ENCODE measurements at regions not wholly inside any gene's neighbourhood (a gene's known extent, or its start where the extent isn't known, plus 50 kb on each side); places are given as distances from the start of the nearest gene placed in this dataset.

DNA sequence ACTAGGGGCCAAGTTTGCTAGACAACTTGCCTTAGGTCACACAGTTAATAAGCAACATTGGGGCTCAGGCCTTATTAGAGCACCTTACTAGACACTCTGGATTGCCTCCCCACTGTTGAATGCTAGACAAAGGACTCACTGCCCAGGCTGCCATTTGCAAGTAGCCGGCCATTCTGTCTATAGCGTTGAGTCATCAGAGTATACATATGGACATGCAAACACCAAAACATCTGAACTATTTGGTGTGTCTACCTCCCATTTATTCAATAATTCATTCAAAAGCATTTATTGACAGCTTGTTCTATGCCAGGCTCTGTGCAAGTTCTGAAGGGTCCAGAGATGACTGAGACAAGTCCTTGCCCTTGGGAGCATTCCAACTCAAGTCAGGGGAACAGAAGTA is 181.4 kb upstream of the DPT start:
- no peaks in the 10 kb centered on the region for H3K9me3 Mint-ChIP-seq (ENCODE audit: unreplicated experiment)
- H3K4me3 Mint-ChIP-seq (ENCODE audit: unreplicated experiment), result no peak overlapping the region
- no peaks in the 10 kb centered on the region for H3K36me3 Mint-ChIP-seq (ENCODE audit: low read depth, unreplicated experiment)
- H3K27ac Mint-ChIP-seq (ENCODE audit: unreplicated experiment), result no peak overlapping the region
- H3K27me3 Mint-ChIP-seq (ENCODE audit: unreplicated experiment), result no peaks in the 10 kb centered on the region
- peaks cover 6% of the 10 kb centered on the region for H3K4me1 Mint-ChIP-seq (ENCODE audit: unreplicated experiment)
- TF ChIP-seq, protein P1, sequence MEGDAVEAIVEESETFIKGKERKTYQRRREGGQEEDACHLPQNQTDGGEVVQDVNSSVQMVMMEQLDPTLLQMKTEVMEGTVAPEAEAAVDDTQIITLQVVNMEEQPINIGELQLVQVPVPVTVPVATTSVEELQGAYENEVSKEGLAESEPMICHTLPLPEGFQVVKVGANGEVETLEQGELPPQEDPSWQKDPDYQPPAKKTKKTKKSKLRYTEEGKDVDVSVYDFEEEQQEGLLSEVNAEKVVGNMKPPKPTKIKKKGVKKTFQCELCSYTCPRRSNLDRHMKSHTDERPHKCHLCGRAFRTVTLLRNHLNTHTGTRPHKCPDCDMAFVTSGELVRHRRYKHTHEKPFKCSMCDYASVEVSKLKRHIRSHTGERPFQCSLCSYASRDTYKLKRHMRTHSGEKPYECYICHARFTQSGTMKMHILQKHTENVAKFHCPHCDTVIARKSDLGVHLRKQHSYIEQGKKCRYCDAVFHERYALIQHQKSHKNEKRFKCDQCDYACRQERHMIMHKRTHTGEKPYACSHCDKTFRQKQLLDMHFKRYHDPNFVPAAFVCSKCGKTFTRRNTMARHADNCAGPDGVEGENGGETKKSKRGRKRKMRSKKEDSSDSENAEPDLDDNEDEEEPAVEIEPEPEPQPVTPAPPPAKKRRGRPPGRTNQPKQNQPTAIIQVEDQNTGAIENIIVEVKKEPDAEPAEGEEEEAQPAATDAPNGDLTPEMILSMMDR (IDR thresholded peaks at IDR 0.05; ENCODE audit: unreplicated experiment), result no peak
- DNase-seq (ENCODE audit: low spot score), result no peak

DNA sequence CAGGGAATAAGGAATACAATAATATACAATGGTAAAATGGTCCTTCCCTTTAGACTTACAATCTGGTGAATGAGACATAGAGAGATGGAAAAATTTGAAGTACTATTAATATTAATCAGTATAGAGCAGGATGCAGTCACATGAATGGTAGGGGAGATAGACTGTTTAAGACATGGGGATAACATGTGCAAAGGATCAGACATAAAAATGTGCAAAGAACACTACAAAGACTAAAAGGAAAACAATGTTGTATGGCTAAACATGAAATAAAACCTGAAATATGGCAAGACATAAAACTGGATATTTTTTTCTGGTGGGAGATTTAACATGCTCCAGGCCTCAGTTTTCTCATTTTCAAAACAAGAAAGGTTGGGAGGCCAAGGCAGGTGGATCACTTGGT is 182.4 kb upstream of the DPT start:
- peaks cover 6% of the 10 kb centered on the region for H3K4me1 Mint-ChIP-seq (ENCODE audit: unreplicated experiment)
- TF ChIP-seq, protein P1 (IDR thresholded peaks at IDR 0.05; ENCODE audit: unreplicated experiment), result no peak
- no peaks in the 10 kb centered on the region for H3K9me3 Mint-ChIP-seq (ENCODE audit: unreplicated experiment)
- H3K27ac Mint-ChIP-seq (ENCODE audit: unreplicated experiment), result no peak overlapping the region
- no peak for DNase-seq (ENCODE audit: low spot score)
- no peak overlapping the region for H3K4me3 Mint-ChIP-seq (ENCODE audit: unreplicated experiment)
- H3K36me3 Mint-ChIP-seq (ENCODE audit: low read depth, unreplicated experiment), result no peaks in the 10 kb centered on the region
- H3K27me3 Mint-ChIP-seq (ENCODE audit: unreplicated experiment), result peaks cover 1% of the 10 kb centered on the region

DNA sequence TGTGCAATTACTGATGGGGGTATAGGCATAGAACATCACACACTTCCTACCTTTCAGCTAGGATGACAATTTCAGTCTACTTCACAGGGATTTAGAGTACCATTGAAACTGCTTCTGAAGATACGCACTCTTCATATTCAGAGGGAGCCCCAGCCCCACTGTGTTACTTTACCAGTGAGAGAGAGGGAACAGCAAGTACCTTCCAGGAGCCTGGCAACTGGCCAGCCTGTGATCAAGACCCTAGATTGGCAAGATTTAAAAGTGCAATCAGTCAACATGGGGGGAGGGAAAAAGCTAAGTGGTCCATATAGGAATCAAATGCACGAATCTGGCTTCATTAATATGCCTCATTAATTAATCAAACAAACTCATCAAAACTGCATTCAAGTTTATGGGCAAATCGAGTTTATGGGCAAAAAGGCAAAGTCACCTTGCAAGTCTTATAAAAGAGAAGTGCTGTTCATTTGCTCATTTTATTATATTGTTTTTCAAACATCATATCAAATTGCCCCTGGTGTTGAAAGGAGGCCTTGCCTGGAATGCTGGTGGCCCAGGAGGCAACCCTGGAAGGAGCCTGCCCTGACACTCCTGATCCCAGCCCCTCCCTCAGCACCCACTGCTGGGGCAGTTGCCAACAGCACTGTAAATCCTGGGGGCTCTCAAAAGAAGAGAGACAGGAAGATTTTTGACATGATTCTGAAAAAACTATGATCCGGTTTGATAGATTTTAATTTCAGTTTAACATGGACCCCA is 184.9 kb upstream of the DPT start:
- DNase-seq (ENCODE audit: low spot score), result no peak
- Mint-ChIP-seq H3K4me3 (ENCODE audit: unreplicated experiment) (no peak overlapping the region), H3K36me3 (ENCODE audit: low read depth, unreplicated experiment) (no peaks in the 10 kb centered on the region), H3K27ac (ENCODE audit: unreplicated experiment) (no peak overlapping the region), H3K9me3 (ENCODE audit: unreplicated experiment) (no peaks in the 10 kb centered on the region), H3K4me1 (ENCODE audit: unreplicated experiment) (peaks cover 10% of the 10 kb centered on the region), H3K27me3 (ENCODE audit: unreplicated experiment) (peaks cover 1% of the 10 kb centered on the region)
- TF ChIP-seq, protein P1 (IDR thresholded peaks at IDR 0.05; ENCODE audit: unreplicated experiment), result no peak

DNA sequence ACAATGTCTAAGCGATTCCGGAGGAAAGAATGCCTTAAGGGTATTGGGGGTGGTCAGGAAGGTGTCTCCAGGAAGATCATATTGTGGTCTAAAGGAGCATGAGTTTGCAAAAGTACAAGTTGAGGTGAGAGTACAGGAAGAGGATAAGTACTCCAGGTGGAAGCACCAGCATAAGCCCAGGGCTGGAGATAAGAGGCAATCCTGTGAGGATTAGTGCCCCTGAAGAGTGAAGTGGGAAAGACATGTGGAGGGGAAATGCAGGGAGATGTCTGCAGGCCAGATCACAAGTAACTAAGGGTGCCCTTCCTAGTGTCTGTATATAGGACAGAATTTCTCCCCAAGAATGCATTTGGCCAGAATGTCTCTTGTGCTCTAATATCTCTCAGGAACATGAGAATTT is 188.3 kb upstream of the DPT start:
- Mint-ChIP-seq H3K4me1 (ENCODE audit: unreplicated experiment) (peaks cover 14% of the 10 kb centered on the region), H3K27me3 (ENCODE audit: unreplicated experiment) (peaks cover 1% of the 10 kb centered on the region), H3K27ac (ENCODE audit: unreplicated experiment) (no peak overlapping the region), H3K4me3 (ENCODE audit: unreplicated experiment) (no peak overlapping the region), H3K9me3 (ENCODE audit: unreplicated experiment) (no peaks in the 10 kb centered on the region), H3K36me3 (ENCODE audit: low read depth, unreplicated experiment) (no peaks in the 10 kb centered on the region)
- no peak for DNase-seq (ENCODE audit: low spot score)
- TF ChIP-seq, protein P1 (IDR thresholded peaks at IDR 0.05; ENCODE audit: unreplicated experiment), result no peak

DNA sequence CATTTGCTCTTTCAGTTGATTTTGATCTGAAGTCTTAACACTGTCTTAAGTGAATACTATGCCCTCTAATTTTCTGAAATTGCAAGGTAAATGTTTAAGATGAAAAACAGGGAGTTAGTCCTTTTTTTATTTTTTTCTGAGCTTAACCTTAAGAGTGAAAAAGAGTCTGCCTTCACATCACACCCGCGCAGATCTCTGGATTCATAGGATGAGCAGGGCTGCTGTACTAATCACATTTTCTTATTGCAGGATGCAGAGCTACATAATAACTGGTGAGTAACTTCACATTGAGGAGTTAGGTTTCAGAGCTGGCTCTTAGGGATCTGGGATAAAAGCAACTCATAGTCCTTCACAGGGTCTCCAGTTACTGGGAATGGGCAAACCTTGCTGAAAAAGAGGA is 188.7 kb upstream of the ATP1B1 start:
- DNase-seq (ENCODE audit: low spot score), result no peak
- Mint-ChIP-seq H3K27me3 (ENCODE audit: unreplicated experiment) (peaks cover 1% of the 10 kb centered on the region), H3K27ac (ENCODE audit: unreplicated experiment) (no peak overlapping the region), H3K36me3 (ENCODE audit: low read depth, unreplicated experiment) (no peaks in the 10 kb centered on the region), H3K4me1 (ENCODE audit: unreplicated experiment) (peaks cover 15% of the 10 kb centered on the region), H3K4me3 (ENCODE audit: unreplicated experiment) (no peak overlapping the region), H3K9me3 (ENCODE audit: unreplicated experiment) (no peaks in the 10 kb centered on the region)
- TF ChIP-seq, protein P1 (IDR thresholded peaks at IDR 0.05; ENCODE audit: unreplicated experiment), result no peak

Measured in endothelial cell (in vitro differentiated cells).